H1 (cell line): ENCODE measurements at regions not wholly inside any gene's neighbourhood (a gene's known extent, or its start where the extent isn't known, plus 50 kb on each side); places are given as distances from the start of the nearest gene placed in this dataset.

Experiments
- CTCF ChIA-PET: fragments of 300-600 bp; sonication (Branson Sonifier 250); formaldehyde crosslinking; loops from one replicate; lab custom pipeline; 2021; ENCODE audit not compliant: partially characterized antibody; lab: Charles Lee
- POLR2A ChIA-PET: fragments of 300-600 bp; sonication (Branson Sonifier 250); formaldehyde crosslinking; loops from one replicate; lab custom pipeline; 2021; ENCODE audit warnings: inconsistent platforms; ENCODE audit not compliant: partially characterized antibody; lab: Charles Lee
- DNase-seq, 2 experiments: peaks; one replicate each; pipeline versions ENCODE4 v3.0.0 to v3.0.0-alpha.2; 2010 to 2022; ENCODE audit warnings: low spot score in 2 of 2, low read depth in 1 of 2, mixed read lengths in 1 of 2
- FAIRE-seq: peaks from 2 replicates; lab custom pipeline; 2011; peaks lifted over from hg19 to GRCh38; lab: Jason Lieb, UNC
- H2AFZ ChIP-seq: 2 replicates; pipeline ENCODE4 v1.8.1; 2012; ENCODE audit warnings: low read length, inconsistent platforms
- H2AK5ac ChIP-seq: 2 replicates; pipeline ENCODE4 v1.6.1; 2013; ENCODE audit warnings: low read depth, low read length
- H2BK120ac ChIP-seq: replicated peaks from 2 replicates; pipeline ENCODE3; 2013; ENCODE audit warnings: low read depth, low read length, inconsistent platforms
- H2BK12ac ChIP-seq: 2 replicates; pipeline ENCODE4 v1.6.1; 2013; ENCODE audit warnings: low read depth, low read length
- H2BK15ac ChIP-seq: 2 replicates; pipeline ENCODE4 v1.6.1; 2013; ENCODE audit warnings: low read length
- H2BK20ac ChIP-seq: 2 replicates; pipeline ENCODE4 v1.6.1; 2013; ENCODE audit warnings: low read length
- H2BK5ac ChIP-seq: 2 replicates; pipeline ENCODE4 v1.6.1; 2013; ENCODE audit warnings: low read depth, low read length
- H3K14ac ChIP-seq: 2 replicates; pipeline ENCODE4 v1.6.1; 2013; ENCODE audit warnings: inconsistent platforms; ENCODE audit not compliant: insufficient read length
- H3K18ac ChIP-seq: 2 replicates; pipeline ENCODE4 v1.6.1; 2013; ENCODE audit warnings: low read length; ENCODE audit errors: extremely low read depth
- H3K23ac ChIP-seq: 2 replicates; pipeline ENCODE4 v1.6.1; 2013; ENCODE audit warnings: inconsistent platforms; ENCODE audit not compliant: insufficient read length
- H3K23me2 ChIP-seq: 2 replicates; pipeline ENCODE4 v1.6.1; 2013; ENCODE audit warnings: low read depth, low read length
- H3K27ac ChIP-seq: 2 replicates; pipeline ENCODE4 v1.6.1; 2011; ENCODE audit warnings: low read depth, low read length, inconsistent platforms
- H3K27me3 ChIP-seq, 4 experiments: replicated peaks in 1 of 4; 1 replicate in 1 of 4; 2 replicates in 3 of 4; pipeline versions ENCODE4 v1.6.1 to v1.8.1; 2011 to 2013; ENCODE audit warnings: low read length in 3 of 4, mild to moderate bottlenecking in 3 of 4, inconsistent platforms in 2 of 4, mixed read lengths in 2 of 4, moderate library complexity in 1 of 4; ENCODE audit not compliant: control insufficient read depth in 3 of 4, insufficient read depth in 3 of 4; ENCODE audit errors: extremely low read depth in 1 of 4
- H3K36me3 ChIP-seq, 4 experiments: 2 replicates each; pipeline versions ENCODE4 v1.6.1 to v1.8.1; 2011 to 2013; ENCODE audit warnings: mild to moderate bottlenecking in 4 of 4, low read length in 3 of 4, moderate library complexity in 2 of 4, control low read depth in 1 of 4, inconsistent platforms in 1 of 4; ENCODE audit not compliant: insufficient read depth in 4 of 4, control insufficient read depth in 2 of 4
- H3K4ac ChIP-seq: replicated peaks from 2 replicates; pipeline ENCODE3; 2013; ENCODE audit warnings: low read length, low read depth, mixed read lengths, inconsistent platforms; ENCODE audit not compliant: insufficient read length
- H3K4me1 ChIP-seq, 4 experiments: replicated peaks in 1 of 4; 1 replicate in 1 of 4; 2 replicates in 3 of 4; pipeline versions ENCODE4 v1.6.1 to v1.8.1; 2011 to 2013; ENCODE audit warnings: low read length in 3 of 4, inconsistent platforms in 2 of 4, mixed read lengths in 1 of 4; ENCODE audit not compliant: insufficient read depth in 4 of 4, control insufficient read depth in 3 of 4
- H3K4me2 ChIP-seq, 2 experiments: 2 replicates each; pipeline versions ENCODE4 v1.6.1 to v1.8.1; 2011 to 2013; ENCODE audit warnings: low read depth in 2 of 2, low read length in 2 of 2, control low read depth in 1 of 2, inconsistent platforms in 1 of 2, mild to moderate bottlenecking in 1 of 2; ENCODE audit not compliant: insufficient read depth in 1 of 2
- H3K4me3 ChIP-seq, 4 experiments: fragments of 200-600, 300-600 bp in 1 of 4; sonication (generic), shearing (Covaris generic), sonication (Bioruptor Twin) in 1 of 4; 2 replicates each; pipeline versions ENCODE4 v1.5.1 to v1.8.1; 2011 to 2016; ENCODE audit warnings: low read length in 4 of 4, low read depth in 3 of 4, control low read depth in 2 of 4, inconsistent platforms in 2 of 4, mild to moderate bottlenecking in 2 of 4, mixed read lengths in 1 of 4, moderate library complexity in 1 of 4; ENCODE audit not compliant: insufficient read depth in 2 of 4; ENCODE audit errors: extremely low read depth in 1 of 4
- H3K56ac ChIP-seq: replicated peaks from 2 replicates; pipeline ENCODE3; 2013; ENCODE audit warnings: low read depth, mild to moderate bottlenecking, mixed read lengths, low read length, inconsistent platforms; ENCODE audit not compliant: insufficient read length
- H3K79me1 ChIP-seq: 2 replicates; pipeline ENCODE4 v1.6.1; 2013; ENCODE audit warnings: low read depth, low read length, control low read depth
- H3K79me2 ChIP-seq, 2 experiments: 2 replicates each; pipeline versions ENCODE4 v1.6.1 to v1.8.1; 2012 to 2013; ENCODE audit warnings: low read length in 2 of 2, mild to moderate bottlenecking in 2 of 2, inconsistent platforms in 1 of 2; ENCODE audit not compliant: insufficient read depth in 2 of 2, control insufficient read depth in 1 of 2
- H3K9ac ChIP-seq, 4 experiments: replicated peaks in 1 of 4; 1 replicate in 1 of 4; 2 replicates in 3 of 4; pipeline versions ENCODE4 v1.6.1 to v1.8.1; 2011 to 2013; ENCODE audit warnings: low read depth in 3 of 4, low read length in 3 of 4, control low read depth in 2 of 4, mild to moderate bottlenecking in 2 of 4, moderate library complexity in 2 of 4, inconsistent platforms in 1 of 4; ENCODE audit errors: extremely low read depth in 1 of 4
- H3K9me3 ChIP-seq, 2 experiments: 2 replicates each; pipeline versions ENCODE4 v1.6.1 to v1.8.1; 2012 to 2013; ENCODE audit warnings: mild to moderate bottlenecking in 2 of 2, moderate library complexity in 2 of 2, control low read depth in 1 of 2, inconsistent platforms in 1 of 2, low read depth in 1 of 2, low read length in 1 of 2, mixed read lengths in 1 of 2; ENCODE audit not compliant: insufficient read depth in 2 of 2
- H4K20me1 ChIP-seq, 2 experiments: replicated peaks in 1 of 2; 2 replicates each; pipeline versions ENCODE3 to v1.8.1; 2011 to 2013; ENCODE audit warnings: inconsistent platforms in 2 of 2, low read length in 2 of 2, mild to moderate bottlenecking in 1 of 2; ENCODE audit not compliant: insufficient read depth in 2 of 2, control insufficient read depth in 1 of 2
- H4K5ac ChIP-seq: 2 replicates; pipeline ENCODE4 v1.6.1; 2013; ENCODE audit warnings: low read length, low read depth, mixed read lengths, inconsistent platforms; ENCODE audit not compliant: insufficient read length
- H4K8ac ChIP-seq: 2 replicates; pipeline ENCODE4 v1.8.0; 2013; ENCODE audit warnings: mild to moderate bottlenecking, moderate library complexity, low read length, inconsistent platforms; ENCODE audit not compliant: insufficient read depth; ENCODE audit errors: extremely low read depth
- H4K91ac ChIP-seq: replicated peaks from 2 replicates; pipeline ENCODE3; 2013; ENCODE audit warnings: low read length, mixed read lengths, inconsistent platforms; ENCODE audit not compliant: insufficient read length
- ASH2L ChIP-seq: fragments of 200-600, 300-600 bp; sonication (generic); IDR thresholded peaks from one replicate; pipeline ENCODE4 v1.7.1; 2017; ENCODE audit warnings: low read length
- ATF3 ChIP-seq: IDR thresholded peaks from 2 replicates; pipeline ENCODE4 v1.6.1; 2011; ENCODE audit warnings: low read depth, mild to moderate bottlenecking, low read length; ENCODE audit not compliant: insufficient read depth
- CBX5 ChIP-seq: fragments of 300-800, 300-1000 bp; sonication (generic); IDR thresholded peaks from 2 replicates; pipeline ENCODE4 v1.7.1; 2016; ENCODE audit warnings: antibody characterized with exemption, low read length, low read depth
- MAX ChIP-seq: IDR thresholded peaks from 2 replicates; pipeline ENCODE4 v1.6.1; 2012; ENCODE audit warnings: inconsistent platforms
- SIX5 ChIP-seq: IDR thresholded peaks from 2 replicates; pipeline ENCODE4 v1.6.1; 2011; ENCODE audit warnings: mild to moderate bottlenecking, low read depth, low read length
- SP1 ChIP-seq: IDR thresholded peaks from 2 replicates; pipeline ENCODE4 v1.6.1; 2011; ENCODE audit warnings: low read depth, low read length
- TBP ChIP-seq: IDR thresholded peaks from 2 replicates; pipeline ENCODE4 v1.6.1; 2011; ENCODE audit warnings: low read depth, low read length, improper control_type of control experiment
- WGBS, 2 experiments: shearing (Covaris generic) in 1 of 2; methylation state at CpG; one replicate each; pipeline versions ENCODE4 v1.1.6 to v1.1.7; 2013 to 2015; ENCODE audit warnings: low lambda C conversion rate in 2 of 2, mixed read lengths in 2 of 2, inconsistent platforms in 1 of 2, low coverage in 1 of 2, missing lambda C conversion rate in 1 of 2; ENCODE audit not compliant: insufficient replicate concordance in 2 of 2, insufficient coverage in 1 of 2, insufficient read length in 1 of 2; ENCODE audit errors: extremely low coverage in 1 of 2, missing lambda C conversion rate in 1 of 2; 5-methylcytosine and 5-hydroxymethylcytosine counted together

- H2BK15ac ChIP-seq = no peak overlapping the region
- no peak overlapping the region for H2BK20ac ChIP-seq
- FAIRE-seq = no peak
These were observed 72.2 kb upstream of the PDK4 start for GRCh38 chr7:95668504-95669018.

More at GRCh38 chr7:95668504-95669018, 72.2 kb upstream of the PDK4 start:
- no peak overlapping the region for H2AFZ ChIP-seq
- no peak overlapping the region for H2BK12ac ChIP-seq
- no peaks in the 10 kb centered on the region for H4K20me1 ChIP-seq
- TF ChIP-seq ASH2L (no peak), TBP (no peak), CBX5 (no peak), ATF3 (no peak), SIX5 (no peak), SP1 (no peak), MAX (no peak)
- no peak overlapping the region for H3K4me2 ChIP-seq
- no peaks in the 10 kb centered on the region for H3K9me3 ChIP-seq
- H3K56ac ChIP-seq = no peak overlapping the region
- no peak overlapping the region for H3K9ac ChIP-seq
- no peak overlapping the region for H3K18ac ChIP-seq
- no peaks in the 10 kb centered on the region for H3K36me3 ChIP-seq
- no peak for DNase-seq
- WGBS, 2 experiments = 94% methylated on average over 4 of the region's 4 CpGs; no CpG with 5 or more reads in 1 of the 2 experiments
- H4K8ac ChIP-seq = no peak overlapping the region
- H2BK120ac ChIP-seq = no peak overlapping the region
- no peaks in the 10 kb centered on the region; the same call in 1 of the 2 replicates for H3K23me2 ChIP-seq
- H3K4me3 ChIP-seq = no peak overlapping the region
- H3K79me1 ChIP-seq = no peaks in the 10 kb centered on the region
- POLR2A ChIA-PET = no interaction called here
- CTCF ChIA-PET = interaction anchor here (1.1 to 3.9 kb wide), 5 partner anchors 9 to 141 kb away, joined by 3 to 14 read pairs (median 4); no protein-coding TSS in a partner anchor
- H2BK5ac ChIP-seq = no peak overlapping the region
- H4K91ac ChIP-seq = no peak overlapping the region
- H3K27ac ChIP-seq = no peak overlapping the region
- H3K79me2 ChIP-seq = no peaks in the 10 kb centered on the region
- H3K14ac ChIP-seq = no peak overlapping the region
- H3K4me1 ChIP-seq = no peaks in the 10 kb centered on the region
- H3K23ac ChIP-seq = no peak overlapping the region
- H3K27me3 ChIP-seq = no peaks in the 10 kb centered on the region
- H2AK5ac ChIP-seq = no peak overlapping the region
- no peak overlapping the region for H4K5ac ChIP-seq
- no peak overlapping the region for H3K4ac ChIP-seq
